ENCODE measurements at regions not wholly inside any gene's neighbourhood (a gene's known extent, or its start where the extent isn't known, plus 50 kb on each side); places are given as distances from the start of the nearest gene placed in this dataset.

GRCh38 chr20:52294106-52294628 is 102.6 kb upstream of the ZFP64 start:
- Histone ChIP-seq H3K79me1 (ENCODE audit: low read depth in 1 of 2, low read length in 2 of 2) (no peaks in the 10 kb centered on the region), H3K9me1 (ENCODE audit: insufficient read depth, low read length) (no peaks in the 10 kb centered on the region), H3K4me3 (ENCODE audit: insufficient read depth, low read depth, low read length) (no peak overlapping the region), H3K23ac (ENCODE audit: low read depth, low read length) (no peak overlapping the region), H3K9me3 (ENCODE audit: control insufficient read depth, insufficient read depth, low read length) (no peaks in the 10 kb centered on the region), H4K8ac (ENCODE audit: low read depth in 2 of 2, low read length in 2 of 2) (no peak overlapping the region), H2AFZ (replicated peaks; ENCODE audit: low read length, poor library complexity) (no peak overlapping the region), H2BK15ac (ENCODE audit: low read depth, low read length) (no peak overlapping the region), H3K9ac (ENCODE audit: low read depth, low read length) (no peak overlapping the region), H3K4me2 (ENCODE audit: low read depth, low read length) (no peak overlapping the region), H3K56ac (ENCODE audit: extremely low read depth, insufficient read depth, low read length) (no peak overlapping the region), H4K20me1 (ENCODE audit: insufficient read depth, low read length) (no peaks in the 10 kb centered on the region), H3K4me1 (ENCODE audit: control insufficient read depth, insufficient read depth, low read length) (peaks cover 4% of the 10 kb centered on the region; the same call in 1 of the 2 replicates), H3K18ac (ENCODE audit: low read depth, low read length) (no peak overlapping the region), H3K36me3 (ENCODE audit: control insufficient read depth, insufficient read depth, low read length) (no peaks in the 10 kb centered on the region), H4K91ac (ENCODE audit: insufficient read depth, low read depth, low read length) (no peak overlapping the region), H2BK120ac (ENCODE audit: low read depth, low read length) (no peak overlapping the region), H3K4ac (ENCODE audit: low read depth, low read length) (no peak overlapping the region), H3K14ac (replicated peaks; ENCODE audit: low read depth, low read length) (no peak overlapping the region), H2AK5ac (ENCODE audit: low read depth, low read length) (no peak overlapping the region), H3K27ac (ENCODE audit: insufficient read depth, low read length) (no peak overlapping the region), H3K27me3 (ENCODE audit: control insufficient read depth, insufficient read depth, low read length) (no peaks in the 10 kb centered on the region), H2BK20ac (ENCODE audit: low read depth, low read length) (no peak overlapping the region), H4K5ac (ENCODE audit: low read depth, low read length) (no peak overlapping the region), H2BK5ac (ENCODE audit: low read depth, low read length, poor library complexity, severe bottlenecking) (no peak overlapping the region), H2AK9ac (replicated peaks; ENCODE audit: low read depth, low read length, poor library complexity) (no peak overlapping the region)
- in situ Hi-C loops (cut with MboI; ENCODE audit: low sequenced_read_pairs): no loop called here
- POLR2A ChIA-PET (ENCODE audit: unreplicated experiment): no interaction called here
- ATAC-seq (ENCODE audit: low read depth) (no peak), DNase-seq (no peak)
- CTCF ChIA-PET: interaction anchor here (0.6 to 0.9 kb wide), 2 partner anchors 10 to 1667 kb away, joined by 3 to 5 read pairs; no protein-coding TSS in a partner anchor
- BruUV-seq (replicated peaks): no TSS peak
- TF ChIP-seq BHLHE40 (IDR thresholded peaks at IDR 0.05; ENCODE audit: low read depth, low read length) (no peak), FOS (IDR thresholded peaks at IDR 0.05; ENCODE audit: low read depth, low read length) (no peak), RFX5 (IDR thresholded peaks at IDR 0.05; ENCODE audit: low read depth, low read length) (no peak)
- TF ChIP-seq, protein P1, sequence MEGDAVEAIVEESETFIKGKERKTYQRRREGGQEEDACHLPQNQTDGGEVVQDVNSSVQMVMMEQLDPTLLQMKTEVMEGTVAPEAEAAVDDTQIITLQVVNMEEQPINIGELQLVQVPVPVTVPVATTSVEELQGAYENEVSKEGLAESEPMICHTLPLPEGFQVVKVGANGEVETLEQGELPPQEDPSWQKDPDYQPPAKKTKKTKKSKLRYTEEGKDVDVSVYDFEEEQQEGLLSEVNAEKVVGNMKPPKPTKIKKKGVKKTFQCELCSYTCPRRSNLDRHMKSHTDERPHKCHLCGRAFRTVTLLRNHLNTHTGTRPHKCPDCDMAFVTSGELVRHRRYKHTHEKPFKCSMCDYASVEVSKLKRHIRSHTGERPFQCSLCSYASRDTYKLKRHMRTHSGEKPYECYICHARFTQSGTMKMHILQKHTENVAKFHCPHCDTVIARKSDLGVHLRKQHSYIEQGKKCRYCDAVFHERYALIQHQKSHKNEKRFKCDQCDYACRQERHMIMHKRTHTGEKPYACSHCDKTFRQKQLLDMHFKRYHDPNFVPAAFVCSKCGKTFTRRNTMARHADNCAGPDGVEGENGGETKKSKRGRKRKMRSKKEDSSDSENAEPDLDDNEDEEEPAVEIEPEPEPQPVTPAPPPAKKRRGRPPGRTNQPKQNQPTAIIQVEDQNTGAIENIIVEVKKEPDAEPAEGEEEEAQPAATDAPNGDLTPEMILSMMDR (conservative IDR thresholded peaks at IDR 0.05; ENCODE audit: low read depth, low read length): no peak
- dilution Hi-C loops (cut with HindIII; ENCODE audit: low sequenced_read_pairs, unreplicated experiment): no loop called here
- WGBS, 2 experiments (ENCODE audit: extremely low coverage in 2 of 2, insufficient read length in 1 of 2): no CpG with 5 or more reads among the region's 2 CpGs
- intact Hi-C loops (cut with micrococcal nuclease): no loop called here

All from IMR-90 (cell line).